ENCODE measurements at regions not wholly inside any gene's neighbourhood (a gene's known extent, or its start where the extent isn't known, plus 50 kb on each side); places are given as distances from the start of the nearest gene placed in this dataset.

DNA sequence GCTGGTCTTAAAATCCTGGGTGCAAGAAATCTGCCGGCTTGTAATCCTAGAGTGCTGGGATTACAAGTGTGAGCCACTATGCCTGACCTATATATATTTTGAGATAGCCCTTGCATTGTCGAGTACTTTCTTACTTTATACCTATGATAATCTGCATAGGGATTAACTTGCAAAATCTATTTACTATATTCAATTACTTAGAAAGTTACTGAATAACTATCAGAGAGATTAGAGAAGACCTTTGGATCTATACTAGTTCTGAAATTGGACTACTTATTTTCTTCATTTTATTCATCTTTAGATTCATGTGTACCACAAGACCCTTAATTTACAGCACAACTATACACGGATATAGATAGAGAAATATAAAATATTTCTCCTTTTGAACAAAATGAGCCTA, 1766.0 kb downstream of the NCAM2 start:
- H3K36me3 Mint-ChIP-seq (ENCODE audit: insufficient read depth, unreplicated experiment), result no peaks in the 10 kb centered on the region
- CTCF ChIA-PET, result no interaction called here
- intact Hi-C loops (cut with micrococcal nuclease), result no loop called here
- no peak overlapping the region for H3K27ac Mint-ChIP-seq (ENCODE audit: low read depth, unreplicated experiment)
- POLR2A ChIA-PET, result interaction anchor here (0.6 kb wide), 1 partner anchor 1303 kb away, joined by 3 read pairs; no protein-coding TSS in a partner anchor
- TF ChIP-seq, protein P1, sequence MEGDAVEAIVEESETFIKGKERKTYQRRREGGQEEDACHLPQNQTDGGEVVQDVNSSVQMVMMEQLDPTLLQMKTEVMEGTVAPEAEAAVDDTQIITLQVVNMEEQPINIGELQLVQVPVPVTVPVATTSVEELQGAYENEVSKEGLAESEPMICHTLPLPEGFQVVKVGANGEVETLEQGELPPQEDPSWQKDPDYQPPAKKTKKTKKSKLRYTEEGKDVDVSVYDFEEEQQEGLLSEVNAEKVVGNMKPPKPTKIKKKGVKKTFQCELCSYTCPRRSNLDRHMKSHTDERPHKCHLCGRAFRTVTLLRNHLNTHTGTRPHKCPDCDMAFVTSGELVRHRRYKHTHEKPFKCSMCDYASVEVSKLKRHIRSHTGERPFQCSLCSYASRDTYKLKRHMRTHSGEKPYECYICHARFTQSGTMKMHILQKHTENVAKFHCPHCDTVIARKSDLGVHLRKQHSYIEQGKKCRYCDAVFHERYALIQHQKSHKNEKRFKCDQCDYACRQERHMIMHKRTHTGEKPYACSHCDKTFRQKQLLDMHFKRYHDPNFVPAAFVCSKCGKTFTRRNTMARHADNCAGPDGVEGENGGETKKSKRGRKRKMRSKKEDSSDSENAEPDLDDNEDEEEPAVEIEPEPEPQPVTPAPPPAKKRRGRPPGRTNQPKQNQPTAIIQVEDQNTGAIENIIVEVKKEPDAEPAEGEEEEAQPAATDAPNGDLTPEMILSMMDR (IDR thresholded peaks at IDR 0.05; ENCODE audit: unreplicated experiment), result no peak
- no peaks in the 10 kb centered on the region for H3K9me3 Mint-ChIP-seq (ENCODE audit: unreplicated experiment)
- no peaks in the 10 kb centered on the region for H3K27me3 Mint-ChIP-seq (ENCODE audit: insufficient read depth, unreplicated experiment)
- no TSS peak for BruUV-seq (replicated peaks)
- H3K4me3 Mint-ChIP-seq (ENCODE audit: unreplicated experiment), result no peak overlapping the region
- DNase-seq (ENCODE audit: unreplicated experiment), result no peak
- H3K4me1 Mint-ChIP-seq (ENCODE audit: insufficient read depth, unreplicated experiment), result peaks cover 6% of the 10 kb centered on the region

DNA sequence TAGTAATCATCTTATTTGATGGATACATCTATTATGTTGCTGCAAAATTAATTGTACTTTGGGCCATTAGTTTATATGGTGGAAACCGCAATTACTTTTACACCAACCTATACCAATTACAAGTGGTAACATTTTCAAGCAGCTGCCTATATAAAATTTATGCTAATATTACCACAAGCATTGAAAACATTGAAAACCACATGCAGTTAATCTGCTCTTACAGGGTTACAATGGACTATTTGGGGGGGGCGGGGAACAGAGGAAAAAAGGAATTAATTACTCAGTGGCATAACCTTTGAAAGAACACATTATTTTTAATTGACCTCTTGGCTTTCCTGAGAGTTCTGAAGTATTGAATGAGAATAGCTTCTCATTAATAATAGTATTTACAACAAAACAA, 1793.2 kb downstream of the NCAM2 start:
- Mint-ChIP-seq H3K9me3 (ENCODE audit: unreplicated experiment) (peaks cover 14% of the 10 kb centered on the region), H3K27me3 (ENCODE audit: insufficient read depth, unreplicated experiment) (no peaks in the 10 kb centered on the region), H3K4me3 (ENCODE audit: unreplicated experiment) (no peak overlapping the region), H3K4me1 (ENCODE audit: insufficient read depth, unreplicated experiment) (no peaks in the 10 kb centered on the region), H3K27ac (ENCODE audit: low read depth, unreplicated experiment) (no peak overlapping the region), H3K36me3 (ENCODE audit: insufficient read depth, unreplicated experiment) (peaks cover 6% of the 10 kb centered on the region)
- intact Hi-C loops (cut with micrococcal nuclease), result loop anchor here (2.0 to 10.0 kb wide), 6 partner anchors 223 to 1794 kb away; partner anchors contain the start of gene NCAM2
- DNase-seq (ENCODE audit: unreplicated experiment), result no peak
- no TSS peak for BruUV-seq (replicated peaks)
- TF ChIP-seq, protein P1 (IDR thresholded peaks at IDR 0.05; ENCODE audit: unreplicated experiment), result no peak
- POLR2A ChIA-PET, result no interaction called here
- CTCF ChIA-PET, result interaction anchor here (0.6 to 2.1 kb wide), 11 partner anchors 13 to 1815 kb away, joined by 3 to 6 read pairs (median 4); no protein-coding TSS in a partner anchor

DNA sequence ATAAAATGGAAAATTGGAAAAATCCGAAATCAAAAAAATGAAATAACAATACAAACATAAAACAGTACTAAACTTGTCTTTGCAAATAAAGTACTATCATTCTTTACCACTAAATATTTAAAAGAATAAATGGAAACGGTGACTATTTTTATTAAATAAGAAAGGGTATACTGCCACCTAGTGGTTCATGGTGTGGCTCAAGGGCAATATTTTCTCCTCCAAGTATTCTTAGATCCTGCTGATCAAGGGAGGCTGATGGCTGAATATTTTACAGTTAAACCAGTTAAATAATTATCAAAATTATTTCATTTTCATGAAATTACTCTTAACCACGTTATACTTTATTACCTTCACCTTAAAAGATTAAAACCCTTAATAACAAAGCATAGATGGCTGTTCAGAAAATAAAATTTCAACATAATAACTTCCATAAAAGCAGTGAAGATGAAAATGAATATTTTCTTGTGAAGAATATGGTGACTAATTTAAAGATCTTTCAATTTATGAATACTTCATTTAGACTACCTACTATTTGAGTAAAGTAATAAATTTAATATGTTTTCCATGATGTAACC, 1793.9 kb downstream of the NCAM2 start:
- CTCF ChIA-PET, result interaction anchor here (0.5 to 2.1 kb wide), 10 partner anchors 12 to 1816 kb away, joined by 3 to 6 read pairs (median 4); no protein-coding TSS in a partner anchor
- POLR2A ChIA-PET, result no interaction called here
- no peaks in the 10 kb centered on the region for H3K27me3 Mint-ChIP-seq (ENCODE audit: insufficient read depth, unreplicated experiment)

DNA sequence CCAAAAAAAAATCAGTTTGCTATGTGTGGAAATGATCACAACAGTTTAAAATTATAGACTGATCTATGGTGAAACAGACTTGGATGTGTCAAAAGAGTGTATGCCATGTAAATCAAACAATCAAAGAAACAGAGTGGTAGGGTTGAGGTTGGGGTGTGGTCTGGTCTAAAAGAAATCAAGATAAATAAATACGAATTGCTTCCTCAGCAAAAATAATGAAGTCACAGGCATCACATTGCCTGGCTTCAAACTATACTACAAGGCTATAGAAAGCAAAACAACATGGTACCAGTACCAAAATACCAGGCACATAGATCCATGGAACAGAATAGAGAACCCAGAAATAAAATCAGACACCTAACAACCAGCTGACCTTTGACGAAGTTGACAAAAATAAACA, 1796.9 kb downstream of the NCAM2 start:
- peaks cover 6% of the 10 kb centered on the region for H3K36me3 Mint-ChIP-seq (ENCODE audit: insufficient read depth, unreplicated experiment)
- no peak for DNase-seq (ENCODE audit: unreplicated experiment)
- no peaks in the 10 kb centered on the region for H3K27me3 Mint-ChIP-seq (ENCODE audit: insufficient read depth, unreplicated experiment)
- TF ChIP-seq, protein P1 (IDR thresholded peaks at IDR 0.05; ENCODE audit: unreplicated experiment), result no peak
- H3K4me1 Mint-ChIP-seq (ENCODE audit: insufficient read depth, unreplicated experiment), result no peaks in the 10 kb centered on the region
- CTCF ChIA-PET, result interaction anchor here (0.8 kb wide), 1 partner anchor 219 kb away, joined by 3 read pairs; no protein-coding TSS in a partner anchor
- BruUV-seq (replicated peaks), result no TSS peak
- intact Hi-C loops (cut with micrococcal nuclease), result loop anchor here (10.0 kb wide), 4 partner anchors 220 to 900 kb away; no protein-coding TSS in a partner anchor
- peaks cover 22% of the 10 kb centered on the region for H3K9me3 Mint-ChIP-seq (ENCODE audit: unreplicated experiment)
- POLR2A ChIA-PET, result interaction anchor here (0.7 kb wide), 1 partner anchor 26 kb away, joined by 3 read pairs; no protein-coding TSS in a partner anchor
- H3K4me3 Mint-ChIP-seq (ENCODE audit: unreplicated experiment), result no peak overlapping the region
- no peak overlapping the region for H3K27ac Mint-ChIP-seq (ENCODE audit: low read depth, unreplicated experiment)

More for the DNA sequence above, 1793.9 kb downstream of the NCAM2 start:
- Mint-ChIP-seq H3K4me1 (ENCODE audit: insufficient read depth, unreplicated experiment) (no peaks in the 10 kb centered on the region), H3K4me3 (ENCODE audit: unreplicated experiment) (no peak overlapping the region), H3K9me3 (ENCODE audit: unreplicated experiment) (peaks cover 21% of the 10 kb centered on the region), H3K27ac (ENCODE audit: low read depth, unreplicated experiment) (no peak overlapping the region), H3K36me3 (ENCODE audit: insufficient read depth, unreplicated experiment) (peaks cover 6% of the 10 kb centered on the region)
- DNase-seq (ENCODE audit: unreplicated experiment), result peak; percentile 60
- no TSS peak for BruUV-seq (replicated peaks)
- TF ChIP-seq, protein P1 (IDR thresholded peaks at IDR 0.05; ENCODE audit: unreplicated experiment), result peak; percentile 61
- intact Hi-C loops (cut with micrococcal nuclease), result loop anchor here (1.0 to 10.0 kb wide), 7 partner anchors 223 to 1795 kb away; partner anchors contain the start of gene NCAM2
